Gastroesophageal sphincter (tissue), 3 donors: ENCODE measurements at regions not wholly inside any gene's neighbourhood (a gene's known extent, or its start where the extent isn't known, plus 50 kb on each side); places are given as distances from the start of the nearest gene placed in this dataset.

Source experiments
- CTCF ChIP-seq, 4 experiments: fragments of 200-600 bp in 2 of 4; fragments of 450-650 bp in 2 of 4; sonication (generic) in 1 of 4; IDR thresholded peaks; one replicate each; pipeline ENCODE4 v1.5.1; 2017 to 2019; ENCODE audit warnings: antibody characterized with exemption in 4 of 4, mild to moderate bottlenecking in 2 of 4, moderate library complexity in 2 of 4
- POLR2AphosphoS5 ChIP-seq: sonication (generic); formaldehyde crosslinking; IDR thresholded peaks from one replicate; pipeline ENCODE4 v1.6.1; 2017; ENCODE audit warnings: antibody characterized with exemption

GRCh38 chr1:60808676-60809075, 273.7 kb upstream of the NFIA start:
- TF ChIP-seq CTCF (IDR thresholded peaks at IDR 0.05) (no peak), POLR2AphosphoS5 (no peak)
